ENCODE measurements at regions not wholly inside any gene's neighbourhood (a gene's known extent, or its start where the extent isn't known, plus 50 kb on each side); places are given as distances from the start of the nearest gene placed in this dataset.

GRCh38 chr11:38425578-38425977, 1827.5 kb upstream of the RAG2 start:
- H3K36me3 Mint-ChIP-seq, result peaks cover 45% of the 10 kb centered on the region
- no peak overlapping the region for H3K4me3 Mint-ChIP-seq
- TF ChIP-seq ZNF121 (CRISPR knock-in tag; IDR thresholded peaks at IDR 0.05) (no peak), NR3C1 (CRISPR knock-in tag; conservative IDR thresholded peaks at IDR 0.05; ENCODE audit: low read depth) (no peak), MYBL2 (CRISPR knock-in tag; IDR thresholded peaks at IDR 0.05) (no peak), ZNF138 (CRISPR knock-in tag; conservative IDR thresholded peaks at IDR 0.05) (no peak), TEAD1 (CRISPR knock-in tag; IDR thresholded peaks at IDR 0.05) (no peak), CDX4 (CRISPR knock-in tag; IDR thresholded peaks at IDR 0.05; ENCODE audit: borderline replicate concordance) (no peak), FOXJ3 (CRISPR knock-in tag; IDR thresholded peaks at IDR 0.05; ENCODE audit: borderline replicate concordance) (no peak), FOXP4 (CRISPR knock-in tag; IDR thresholded peaks at IDR 0.05) (no peak), FOXK1 (CRISPR knock-in tag; IDR thresholded peaks at IDR 0.05) (no peak)
- H3K27ac Mint-ChIP-seq, result no peak overlapping the region
- peaks cover 3% of the 10 kb centered on the region for H3K27me3 Mint-ChIP-seq (ENCODE audit: low read depth)
- POLR2A ChIA-PET, result no interaction called here
- peaks cover 70% of the 10 kb centered on the region for H3K9me3 Mint-ChIP-seq
- no peak for DNase-seq (ENCODE audit: low spot score)
- ATAC-seq, result no peak
- CTCF ChIA-PET, result no interaction called here
- H3K4me1 Mint-ChIP-seq, result no peaks in the 10 kb centered on the region

- no peak for TF ChIP-seq AR (CRISPR knock-in tag; IDR thresholded peaks at IDR 0.05)
- TF ChIP-seq KAT7 (CRISPR knock-in tag; IDR thresholded peaks at IDR 0.05; ENCODE audit: borderline replicate concordance), result no peak
- TF ChIP-seq HMGXB4 (CRISPR knock-in tag; IDR thresholded peaks at IDR 0.05), result no peak
- no peak for TF ChIP-seq CBFB (CRISPR knock-in tag; IDR thresholded peaks at IDR 0.05; ENCODE audit: low read depth)
- TF ChIP-seq ZNF671 (CRISPR knock-in tag; IDR thresholded peaks at IDR 0.05), result no peak
- no peak for TF ChIP-seq E2F4 (CRISPR knock-in tag; IDR thresholded peaks at IDR 0.05; ENCODE audit: borderline replicate concordance, low read depth)
- no peak for TF ChIP-seq TCF7 (CRISPR knock-in tag; IDR thresholded peaks at IDR 0.05; ENCODE audit: low read depth)
- ChIA-PET CTCF (no interaction called here), POLR2A (no interaction called here)
- peaks cover 35% of the 10 kb centered on the region for H3K36me3 Mint-ChIP-seq
- no peak overlapping the region for H3K4me3 Mint-ChIP-seq
- DNase-seq (ENCODE audit: low spot score) (no peak), ATAC-seq (no peak)
- H3K9me3 Mint-ChIP-seq, result peaks cover 61% of the 10 kb centered on the region
- no peak overlapping the region for H3K27ac Mint-ChIP-seq
- H3K27me3 Mint-ChIP-seq (ENCODE audit: low read depth), result peaks cover 3% of the 10 kb centered on the region
- H3K4me1 Mint-ChIP-seq, result no peaks in the 10 kb centered on the region
Measured at GRCh38 chr11:38423042-38423441, 1825.0 kb upstream of the RAG2 start.

Measured in WTC11 (cell line).